IMR-90 (cell line): ENCODE measurements at regions not wholly inside any gene's neighbourhood (a gene's known extent, or its start where the extent isn't known, plus 50 kb on each side); places are given as distances from the start of the nearest gene placed in this dataset.

ENCODE experiments used
- BHLHE40 ChIP-seq: fragments of 150-350 bp; IDR thresholded peaks from 2 replicates; pipeline ENCODE4 v1.6.1; 2016; ENCODE audit warnings: mild to moderate bottlenecking, low read depth, low read length
- CEBPB ChIP-seq: IDR thresholded peaks from 2 replicates; pipeline ENCODE4 v1.6.1; 2012; ENCODE audit warnings: low read depth, low read length, improper control_type of control experiment
- CHD1 ChIP-seq: IDR thresholded peaks from 2 replicates; pipeline ENCODE4 v1.6.1; 2012; ENCODE audit warnings: low read depth, low read length, improper control_type of control experiment
- FOS ChIP-seq: fragments of 150-350 bp; IDR thresholded peaks from 2 replicates; pipeline ENCODE4 v1.6.1; 2016; ENCODE audit warnings: low read depth, low read length
- MAFK ChIP-seq: IDR thresholded peaks from 2 replicates; pipeline ENCODE4 v1.6.1; 2012; ENCODE audit warnings: low read depth, low read length, improper control_type of control experiment
- MXI1 ChIP-seq: IDR thresholded peaks from 2 replicates; pipeline ENCODE4 v1.6.1; 2012; ENCODE audit warnings: low read depth, mild to moderate bottlenecking, low read length, moderate library complexity, borderline replicate concordance
- POLR2A ChIP-seq: IDR thresholded peaks from 2 replicates; pipeline ENCODE4 v1.6.1; 2012; ENCODE audit warnings: mild to moderate bottlenecking, low read depth, low read length
- RAD21 ChIP-seq: IDR thresholded peaks from 2 replicates; pipeline ENCODE4 v1.6.1; 2012; ENCODE audit warnings: low read length, improper control_type of control experiment
- RCOR1 ChIP-seq: IDR thresholded peaks from 2 replicates; pipeline ENCODE4 v1.6.1; 2012; ENCODE audit warnings: mild to moderate bottlenecking, low read length, improper control_type of control experiment; ENCODE audit not compliant: insufficient replicate concordance
- RFX5 ChIP-seq: IDR thresholded peaks from 2 replicates; pipeline ENCODE4 v1.8.0; 2012; ENCODE audit warnings: low read depth, mild to moderate bottlenecking, low read length, moderate library complexity
- SMC3 ChIP-seq: fragments of 150-350 bp; IDR thresholded peaks from 2 replicates; pipeline ENCODE4 v1.6.1; 2016; ENCODE audit warnings: low read depth, mild to moderate bottlenecking, antibody characterized with exemption, low read length, moderate library complexity
- TF ChIP-seq, protein P1 (sequence below): conservative IDR thresholded peaks from 2 replicates; pipeline ENCODE4 v1.5.1; 2012; ENCODE audit warnings: mild to moderate bottlenecking, low read depth, low read length, improper control_type of control experiment
- TF ChIP-seq, protein P2 (sequence below): fragments of 150-350 bp; IDR thresholded peaks from 2 replicates; pipeline ENCODE4 v1.6.1; 2017; ENCODE audit warnings: mild to moderate bottlenecking, antibody characterized with exemption, low read length, low read depth

DNA sequence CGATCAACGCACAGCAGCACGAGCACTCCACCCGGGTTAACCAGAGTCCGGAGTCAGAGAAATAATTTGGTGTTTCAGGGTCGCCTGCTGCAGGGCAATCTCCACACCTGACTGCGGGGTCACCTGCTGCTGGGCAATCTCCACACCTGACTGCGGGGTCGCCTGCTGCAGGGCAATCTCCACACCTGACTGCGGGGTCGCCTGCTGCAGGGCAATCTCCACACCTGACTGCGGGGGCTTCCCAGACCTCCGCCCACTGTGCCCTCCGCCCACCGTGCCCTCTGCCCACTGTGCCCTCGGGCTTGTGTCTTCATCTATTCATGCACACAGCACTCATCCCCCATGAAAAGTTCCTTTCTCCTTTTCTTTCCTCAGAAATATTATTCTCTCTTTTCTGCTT lies 500.2 kb upstream of the SALL3 start:
- TF ChIP-seq, protein P1, sequence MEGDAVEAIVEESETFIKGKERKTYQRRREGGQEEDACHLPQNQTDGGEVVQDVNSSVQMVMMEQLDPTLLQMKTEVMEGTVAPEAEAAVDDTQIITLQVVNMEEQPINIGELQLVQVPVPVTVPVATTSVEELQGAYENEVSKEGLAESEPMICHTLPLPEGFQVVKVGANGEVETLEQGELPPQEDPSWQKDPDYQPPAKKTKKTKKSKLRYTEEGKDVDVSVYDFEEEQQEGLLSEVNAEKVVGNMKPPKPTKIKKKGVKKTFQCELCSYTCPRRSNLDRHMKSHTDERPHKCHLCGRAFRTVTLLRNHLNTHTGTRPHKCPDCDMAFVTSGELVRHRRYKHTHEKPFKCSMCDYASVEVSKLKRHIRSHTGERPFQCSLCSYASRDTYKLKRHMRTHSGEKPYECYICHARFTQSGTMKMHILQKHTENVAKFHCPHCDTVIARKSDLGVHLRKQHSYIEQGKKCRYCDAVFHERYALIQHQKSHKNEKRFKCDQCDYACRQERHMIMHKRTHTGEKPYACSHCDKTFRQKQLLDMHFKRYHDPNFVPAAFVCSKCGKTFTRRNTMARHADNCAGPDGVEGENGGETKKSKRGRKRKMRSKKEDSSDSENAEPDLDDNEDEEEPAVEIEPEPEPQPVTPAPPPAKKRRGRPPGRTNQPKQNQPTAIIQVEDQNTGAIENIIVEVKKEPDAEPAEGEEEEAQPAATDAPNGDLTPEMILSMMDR: no peak
- TF ChIP-seq MXI1 (no peak), RAD21 (no peak), BHLHE40 (no peak), POLR2A (no peak), SMC3 (no peak), CHD1 (no peak), RCOR1 (no peak), FOS (no peak), RFX5 (no peak), MAFK (no peak), CEBPB (no peak)
- TF ChIP-seq, protein P2, sequence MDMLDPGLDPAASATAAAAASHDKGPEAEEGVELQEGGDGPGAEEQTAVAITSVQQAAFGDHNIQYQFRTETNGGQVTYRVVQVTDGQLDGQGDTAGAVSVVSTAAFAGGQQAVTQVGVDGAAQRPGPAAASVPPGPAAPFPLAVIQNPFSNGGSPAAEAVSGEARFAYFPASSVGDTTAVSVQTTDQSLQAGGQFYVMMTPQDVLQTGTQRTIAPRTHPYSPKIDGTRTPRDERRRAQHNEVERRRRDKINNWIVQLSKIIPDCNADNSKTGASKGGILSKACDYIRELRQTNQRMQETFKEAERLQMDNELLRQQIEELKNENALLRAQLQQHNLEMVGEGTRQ: no peak
